GM06990 (cell line): ENCODE measurements at regions not wholly inside any gene's neighbourhood (a gene's known extent, or its start where the extent isn't known, plus 50 kb on each side); places are given as distances from the start of the nearest gene placed in this dataset.

Experiments used
- DNase-seq: peaks from one replicate; pipeline ENCODE4 v3.0.0-alpha.2; 2011; ENCODE audit not compliant: insufficient read length; ENCODE audit errors: extremely low read depth
- H3K27me3 ChIP-seq: replicated peaks from 2 replicates; pipeline ENCODE4 v1.6.0; 2011; ENCODE audit warnings: low read length; ENCODE audit not compliant: control insufficient read depth, insufficient read depth
- H3K36me3 ChIP-seq: 2 replicates; pipeline ENCODE4 v1.5.1; 2011; ENCODE audit warnings: low read length; ENCODE audit not compliant: control insufficient read depth, insufficient read depth
- H3K4me3 ChIP-seq: replicated peaks from 2 replicates; pipeline ENCODE4 v1.5.1; 2011; ENCODE audit warnings: low read depth, mild to moderate bottlenecking, control low read depth, low read length
- TF ChIP-seq, protein P1 (sequence below): IDR thresholded peaks from 2 replicates; pipeline ENCODE4 v1.5.1; 2011; ENCODE audit warnings: low read length, control low read depth, mild to moderate bottlenecking, inconsistent platforms; ENCODE audit not compliant: insufficient read depth, poor library complexity, severe bottlenecking

DNA sequence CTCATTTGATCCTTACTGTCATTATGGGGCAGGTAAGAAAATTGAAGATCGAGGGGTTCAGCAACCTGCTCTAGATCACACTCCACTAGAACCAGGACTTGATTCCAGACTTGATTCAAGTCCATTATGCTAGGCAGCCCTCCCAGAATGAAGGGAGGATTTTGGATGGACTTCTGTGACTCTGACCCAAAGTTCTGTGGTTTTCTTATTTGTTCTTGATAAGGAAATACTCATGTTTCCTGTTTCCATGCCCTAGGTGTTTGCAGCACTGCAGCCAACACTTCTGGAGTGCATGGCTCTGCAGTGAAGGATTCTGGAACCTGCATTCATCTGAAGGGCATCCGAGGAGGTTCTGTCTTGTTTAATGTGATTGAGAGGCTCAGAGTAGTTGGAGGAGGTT, 140.0 kb downstream of the FCRL5 start:
- TF ChIP-seq, protein P1, sequence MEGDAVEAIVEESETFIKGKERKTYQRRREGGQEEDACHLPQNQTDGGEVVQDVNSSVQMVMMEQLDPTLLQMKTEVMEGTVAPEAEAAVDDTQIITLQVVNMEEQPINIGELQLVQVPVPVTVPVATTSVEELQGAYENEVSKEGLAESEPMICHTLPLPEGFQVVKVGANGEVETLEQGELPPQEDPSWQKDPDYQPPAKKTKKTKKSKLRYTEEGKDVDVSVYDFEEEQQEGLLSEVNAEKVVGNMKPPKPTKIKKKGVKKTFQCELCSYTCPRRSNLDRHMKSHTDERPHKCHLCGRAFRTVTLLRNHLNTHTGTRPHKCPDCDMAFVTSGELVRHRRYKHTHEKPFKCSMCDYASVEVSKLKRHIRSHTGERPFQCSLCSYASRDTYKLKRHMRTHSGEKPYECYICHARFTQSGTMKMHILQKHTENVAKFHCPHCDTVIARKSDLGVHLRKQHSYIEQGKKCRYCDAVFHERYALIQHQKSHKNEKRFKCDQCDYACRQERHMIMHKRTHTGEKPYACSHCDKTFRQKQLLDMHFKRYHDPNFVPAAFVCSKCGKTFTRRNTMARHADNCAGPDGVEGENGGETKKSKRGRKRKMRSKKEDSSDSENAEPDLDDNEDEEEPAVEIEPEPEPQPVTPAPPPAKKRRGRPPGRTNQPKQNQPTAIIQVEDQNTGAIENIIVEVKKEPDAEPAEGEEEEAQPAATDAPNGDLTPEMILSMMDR = no peak

DNA sequence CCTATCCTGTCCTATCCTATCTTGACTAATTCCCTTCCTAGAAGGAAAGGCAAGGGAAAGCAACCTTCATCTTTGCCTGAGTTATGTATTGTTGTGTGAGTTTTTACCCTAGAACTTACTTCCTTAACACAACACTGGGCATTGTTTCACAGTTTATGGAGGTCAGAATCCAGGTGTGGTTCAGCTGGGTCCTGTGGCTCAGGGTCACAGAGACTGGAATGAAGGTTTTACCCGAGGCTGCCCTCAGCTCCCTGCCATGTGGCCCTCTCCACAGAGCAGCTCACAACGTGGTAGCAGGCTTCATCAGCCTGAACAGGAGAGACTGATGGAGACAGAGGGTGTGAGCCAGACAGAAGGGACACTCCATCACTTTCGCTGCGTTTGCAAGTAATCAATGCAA, 140.5 kb downstream of the FCRL5 start:
- TF ChIP-seq, protein P1 = no peak
- Histone ChIP-seq H3K27me3 (peaks cover 3% of the 10 kb centered on the region), H3K36me3 (no peaks in the 10 kb centered on the region), H3K4me3 (no peak overlapping the region)
- no peak for DNase-seq

More for the DNA sequence above, 140.0 kb downstream of the FCRL5 start:
- H3K36me3 ChIP-seq = no peaks in the 10 kb centered on the region
- H3K27me3 ChIP-seq = peaks cover 3% of the 10 kb centered on the region
- DNase-seq = no peak
- H3K4me3 ChIP-seq = no peak overlapping the region

DNA sequence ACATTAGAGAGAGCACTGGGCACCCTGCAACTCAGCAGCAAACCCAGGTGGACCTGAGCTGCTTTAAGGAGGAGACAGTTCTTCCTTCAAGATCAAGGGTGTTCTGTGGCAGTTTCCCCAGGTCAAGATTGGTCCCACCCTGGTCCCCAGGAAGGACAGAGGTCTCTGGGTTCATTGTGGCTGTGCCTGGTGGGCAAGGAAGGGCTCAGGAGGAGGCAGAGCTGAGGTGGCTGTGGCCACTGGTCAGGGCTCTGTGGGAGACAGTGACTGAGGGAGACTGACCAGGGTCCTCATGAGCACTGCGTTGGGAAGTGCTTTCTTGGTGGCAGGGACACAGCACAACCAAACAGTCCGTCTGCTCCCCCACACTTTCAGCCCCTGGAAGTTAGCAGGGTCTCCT, 141.3 kb downstream of the FCRL5 start:
- TF ChIP-seq, protein P1 = no peak
- H3K4me3 ChIP-seq = no peak overlapping the region
- peaks cover 3% of the 10 kb centered on the region for H3K27me3 ChIP-seq
- no peak for DNase-seq
- H3K36me3 ChIP-seq = no peaks in the 10 kb centered on the region

DNA sequence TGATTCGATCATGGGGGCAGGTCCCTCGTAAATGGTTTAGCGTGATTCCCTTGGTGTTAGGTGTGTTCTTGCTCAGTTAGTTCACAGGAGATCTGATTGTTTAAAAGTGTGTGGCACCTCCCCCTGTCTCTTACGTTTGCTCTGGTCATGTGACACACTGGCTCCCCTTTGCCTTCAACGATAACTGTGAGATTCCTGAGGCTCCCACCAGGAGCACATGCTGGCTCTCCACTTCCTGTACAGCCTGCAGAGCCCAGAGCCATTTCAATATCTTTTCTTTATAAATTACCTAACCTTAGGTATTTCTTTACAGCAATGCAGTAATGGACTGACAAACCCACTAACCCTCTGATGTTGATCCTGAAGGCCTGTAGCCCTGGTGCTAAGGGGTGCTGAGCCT, 141.9 kb downstream of the FCRL5 start:
- peaks cover 3% of the 10 kb centered on the region for H3K27me3 ChIP-seq
- DNase-seq = no peak
- H3K4me3 ChIP-seq = no peak overlapping the region
- no peaks in the 10 kb centered on the region for H3K36me3 ChIP-seq
- TF ChIP-seq, protein P1 = no peak

DNA sequence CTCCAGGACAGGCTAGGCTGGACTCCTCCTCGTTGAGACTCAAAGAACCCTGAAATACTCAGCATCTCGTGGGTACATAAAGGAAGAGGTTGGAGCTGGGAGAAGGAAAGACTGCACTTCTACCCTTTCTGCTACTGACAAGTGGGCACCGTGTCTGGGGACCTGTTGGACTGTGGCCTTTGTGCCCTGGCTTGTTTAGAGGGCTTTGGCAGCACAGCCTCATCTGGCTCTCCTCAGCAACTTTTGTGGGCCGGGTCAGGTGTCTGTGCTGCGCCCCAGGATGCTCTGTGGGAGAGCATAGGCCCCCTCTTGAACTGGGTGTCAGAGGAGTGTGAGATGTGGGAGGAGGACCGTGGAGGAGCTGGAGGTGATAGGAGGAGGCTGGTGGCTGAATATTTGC, 142.4 kb downstream of the FCRL5 start:
- Histone ChIP-seq H3K27me3 (peaks cover 3% of the 10 kb centered on the region), H3K36me3 (no peaks in the 10 kb centered on the region), H3K4me3 (no peak overlapping the region)
- no peak for DNase-seq
- TF ChIP-seq, protein P1 = no peak

DNA sequence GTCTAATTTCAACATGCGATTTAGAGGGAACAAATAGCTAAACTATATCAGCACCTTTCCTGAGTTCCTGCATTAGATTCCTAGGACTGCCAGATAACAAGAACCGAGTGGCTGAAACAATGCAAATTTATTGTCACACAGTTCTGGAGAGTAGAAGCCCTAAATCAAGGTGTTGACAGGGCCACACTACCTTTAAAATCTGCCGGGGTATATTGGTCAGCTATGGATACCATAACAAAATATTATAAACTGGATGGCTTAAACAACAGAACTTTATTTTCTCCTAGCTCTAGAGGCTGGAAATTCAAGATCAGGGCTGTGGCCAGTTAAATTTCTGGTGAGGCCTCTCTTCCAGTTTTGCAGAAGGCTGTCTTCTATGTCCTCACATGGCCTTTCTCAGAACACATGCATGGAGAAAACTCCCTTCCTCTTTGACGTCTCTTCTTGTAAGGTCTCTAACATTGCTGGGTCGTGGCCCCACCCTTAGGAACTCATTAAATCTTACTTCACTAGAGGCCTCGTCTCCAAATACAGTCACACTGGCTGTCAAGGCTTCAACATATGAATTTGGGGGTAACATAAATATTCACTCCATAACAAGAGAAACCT, 144.3 kb downstream of the FCRL5 start:
- H3K4me3 ChIP-seq = no peak overlapping the region
- TF ChIP-seq, protein P1 = no peak
- no peaks in the 10 kb centered on the region for H3K36me3 ChIP-seq
- no peak for DNase-seq
- H3K27me3 ChIP-seq = peaks cover 3% of the 10 kb centered on the region
